SHP77 treated with DMSO at 0.1 percent for 48 hours (cell line): ENCODE measurements at regions not wholly inside any gene's neighbourhood (a gene's known extent, or its start where the extent isn't known, plus 50 kb on each side); places are given as distances from the start of the nearest gene placed in this dataset.
"Not testable (repeated sequence)": the region's sequence is repeated elsewhere in the genome, so short reads cannot be mapped to it uniquely, and the experiment has no call there.

Experiments used
- DNase-seq: peaks from one replicate; lab custom pipeline; 2025; lab: John Stamatoyannopoulos, UW

DNA sequence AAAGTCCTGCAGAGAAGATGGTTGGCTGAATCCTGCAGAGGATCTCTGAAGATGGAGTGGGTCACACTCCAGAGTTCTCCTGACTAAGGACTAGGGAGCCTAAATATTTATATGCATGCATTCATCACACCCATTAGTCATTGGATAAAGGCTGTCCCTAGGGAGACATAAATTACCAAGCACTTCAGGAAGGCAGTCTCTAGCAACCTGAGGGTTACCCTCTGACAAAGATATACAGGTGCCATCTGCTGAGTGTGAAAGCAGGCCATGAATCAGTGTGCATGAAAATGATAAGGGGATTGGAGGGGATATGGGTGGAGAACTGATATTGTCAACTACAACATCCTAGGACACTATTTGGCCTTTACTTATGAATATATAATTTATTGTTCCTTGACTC, 294.8 kb upstream of the DDX18 start:
- no peak for DNase-seq

DNA sequence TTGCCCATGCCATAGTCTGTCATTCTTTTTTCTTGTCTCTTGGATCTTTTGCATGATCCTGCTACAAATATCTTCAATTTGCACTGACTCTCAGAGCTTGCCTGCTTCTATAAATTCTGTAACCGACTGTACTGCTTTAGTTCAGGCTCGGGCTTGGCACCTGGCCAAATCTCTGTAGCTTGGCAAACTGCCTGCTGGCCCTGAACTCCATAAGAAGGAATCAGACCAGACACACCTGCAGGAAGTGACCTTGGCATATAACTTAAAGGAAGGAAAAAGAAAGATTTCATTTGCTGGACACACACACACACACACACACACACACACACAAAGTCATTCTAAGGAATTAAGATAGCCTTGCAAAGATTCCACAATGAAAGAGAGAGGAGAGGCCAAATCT, 291.2 kb upstream of the DDX18 start:
- DNase-seq: peak; percentile 70

DNA sequence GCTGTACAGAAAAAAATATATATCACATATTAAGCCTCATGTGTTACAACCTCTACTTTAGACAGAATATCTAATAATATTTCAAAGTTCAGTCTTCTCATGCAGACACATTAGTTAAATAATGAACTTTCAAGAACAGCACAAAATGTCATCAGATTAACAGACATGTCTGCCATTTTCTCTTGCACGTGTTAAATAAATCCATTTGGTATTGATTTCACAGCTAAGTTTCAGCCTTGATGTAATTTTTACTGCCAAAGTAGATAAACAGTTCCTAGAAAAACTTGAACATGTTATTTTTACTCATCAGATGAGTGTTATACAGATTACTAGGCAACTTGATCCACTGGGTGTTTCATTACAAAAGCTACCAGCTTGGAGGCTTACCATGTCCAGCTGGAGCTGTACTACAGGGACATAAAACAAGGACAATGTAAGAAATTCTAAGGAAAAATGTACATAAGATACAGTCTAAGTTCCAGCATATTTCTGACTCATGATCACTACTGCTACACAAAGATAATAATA, 290.7 kb upstream of the DDX18 start:
- no peak for DNase-seq

DNA sequence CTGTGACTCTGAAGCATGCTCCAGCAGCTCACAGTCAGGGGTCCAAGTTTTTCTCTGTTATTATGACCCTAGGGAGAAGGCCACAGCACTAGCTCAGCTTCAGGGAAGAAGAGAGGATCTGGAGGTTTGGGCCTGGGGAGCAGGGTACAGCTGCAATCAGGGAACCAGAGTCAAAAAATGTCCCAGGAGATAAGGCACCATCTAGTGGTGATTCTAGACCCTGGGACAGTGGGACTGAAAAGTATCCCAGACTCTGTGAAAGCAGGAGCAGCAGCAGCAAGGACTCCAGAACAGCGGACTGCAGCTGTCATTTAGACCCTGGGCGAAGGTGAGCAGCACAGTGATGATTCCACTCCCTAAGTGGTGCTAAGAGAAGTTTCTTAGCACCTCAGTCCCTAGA, 278.4 kb upstream of the DDX18 start:
- no peak for DNase-seq

DNA sequence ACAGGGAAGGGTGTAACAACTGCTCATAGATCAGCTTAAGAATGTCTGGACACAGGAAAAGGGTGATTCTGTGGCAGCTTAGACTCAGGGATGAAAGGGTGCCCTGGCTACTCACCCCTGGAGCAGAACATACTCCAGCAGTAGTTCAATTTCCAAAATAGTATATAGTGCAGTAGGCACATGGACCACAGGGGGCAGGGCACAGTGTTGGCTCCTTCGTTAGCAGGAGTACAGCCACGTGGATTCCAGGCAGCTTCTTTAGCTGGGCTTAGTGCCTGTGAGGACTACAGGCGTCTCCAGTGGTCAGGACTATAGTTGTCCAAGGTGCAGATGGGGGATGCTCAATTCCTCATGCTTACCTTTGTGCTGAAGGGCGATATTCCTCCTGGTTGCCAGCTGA, 277.5 kb upstream of the DDX18 start:
- no peak for DNase-seq

DNA sequence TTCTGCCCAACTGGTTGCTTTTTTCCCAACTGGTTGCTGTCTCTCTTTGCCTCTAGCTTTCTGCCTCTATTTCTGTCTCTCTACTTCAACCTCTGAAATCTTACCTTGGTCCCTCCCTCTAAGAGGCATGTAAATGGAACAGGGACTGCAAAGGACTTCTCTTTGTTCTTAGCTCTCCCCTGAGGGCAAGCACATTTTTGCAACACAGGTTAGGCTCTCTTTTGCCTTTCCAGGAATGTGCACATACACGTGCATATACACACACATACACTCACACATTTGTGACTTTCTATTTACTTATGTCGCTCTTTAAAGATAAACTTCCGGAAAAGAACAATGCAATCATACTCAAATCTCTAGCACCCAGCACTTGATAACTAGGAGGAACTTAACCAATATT, 262.6 kb upstream of the DDX18 start:
- DNase-seq: no peak

DNA sequence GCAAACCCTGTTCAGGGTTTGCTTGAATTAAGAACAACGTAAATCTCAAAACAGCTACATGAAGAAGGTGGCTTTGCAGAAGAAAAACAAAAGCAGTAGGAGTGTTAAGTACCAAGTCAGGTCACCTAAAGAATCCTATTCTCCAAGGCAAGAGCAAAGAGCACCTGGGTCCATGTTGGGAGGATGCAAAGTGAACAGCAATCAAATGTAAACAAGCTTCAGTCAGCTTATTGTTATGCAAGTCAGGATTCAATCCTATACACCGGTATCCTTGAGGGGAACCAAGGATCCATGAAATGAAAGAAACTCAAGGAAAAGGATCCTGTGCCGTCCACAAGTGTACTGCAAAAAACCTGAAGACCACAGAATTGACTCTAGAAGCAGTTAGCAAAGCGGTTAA, 261.0 kb upstream of the DDX18 start:
- no peak for DNase-seq

DNA sequence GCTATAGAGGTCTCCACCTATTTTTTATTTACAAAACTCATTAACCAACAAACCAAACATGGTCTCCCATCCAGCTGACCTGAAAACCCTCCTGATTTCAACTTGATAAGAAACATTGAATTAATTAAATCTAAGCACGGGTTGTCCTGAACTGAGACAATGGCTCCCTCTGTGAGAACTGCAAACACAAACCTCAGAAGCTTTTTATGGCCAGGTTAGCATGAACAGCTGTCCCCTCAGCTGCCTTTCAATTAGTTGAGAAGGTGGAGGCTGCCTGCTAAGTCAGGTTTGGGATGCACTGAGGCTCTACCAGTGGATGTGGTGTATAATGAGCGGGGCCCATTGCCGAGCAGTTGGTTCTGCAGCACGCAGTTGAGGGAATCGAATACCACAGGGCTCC, 258.5 kb upstream of the DDX18 start:
- peak; percentile 69 for DNase-seq

DNA sequence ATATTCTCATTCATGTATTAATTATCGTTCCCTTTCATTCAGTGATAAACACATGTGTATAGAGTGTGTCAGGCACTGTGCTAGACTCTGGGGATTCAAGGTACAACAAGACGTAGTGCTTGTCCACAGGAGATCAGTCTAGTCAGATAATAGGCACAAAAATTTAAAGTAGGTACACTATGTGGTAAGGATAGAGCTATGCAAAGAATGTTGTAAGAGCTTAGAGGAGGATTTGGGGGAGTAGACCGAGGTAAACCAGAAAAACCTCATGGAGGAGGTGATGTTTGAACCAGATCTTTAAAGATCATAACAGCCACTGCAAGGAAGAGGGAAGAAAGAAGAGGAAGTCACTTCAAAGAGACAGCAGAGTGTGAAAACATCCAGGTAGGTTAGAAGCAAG, 256.9 kb upstream of the DDX18 start:
- DNase-seq: no peak

DNA sequence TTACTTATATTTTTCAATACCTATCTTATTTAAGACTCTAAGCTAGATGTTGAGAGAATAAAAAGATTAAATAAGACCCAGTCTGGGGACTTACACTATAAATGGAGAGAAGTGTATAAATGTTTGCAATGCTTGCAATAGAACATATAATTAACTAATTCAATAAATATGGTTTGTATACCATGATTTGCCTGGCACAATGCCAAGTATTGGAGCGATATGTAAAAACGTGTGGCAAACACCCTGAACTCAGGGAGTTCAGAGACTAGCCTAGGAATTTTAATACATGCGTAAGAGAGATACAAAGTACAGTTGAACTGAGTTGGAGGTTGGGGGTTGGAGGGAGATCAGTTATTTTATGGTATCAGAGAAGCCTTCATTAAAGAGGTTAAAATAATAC, 251.8 kb upstream of the DDX18 start:
- no peak for DNase-seq

DNA sequence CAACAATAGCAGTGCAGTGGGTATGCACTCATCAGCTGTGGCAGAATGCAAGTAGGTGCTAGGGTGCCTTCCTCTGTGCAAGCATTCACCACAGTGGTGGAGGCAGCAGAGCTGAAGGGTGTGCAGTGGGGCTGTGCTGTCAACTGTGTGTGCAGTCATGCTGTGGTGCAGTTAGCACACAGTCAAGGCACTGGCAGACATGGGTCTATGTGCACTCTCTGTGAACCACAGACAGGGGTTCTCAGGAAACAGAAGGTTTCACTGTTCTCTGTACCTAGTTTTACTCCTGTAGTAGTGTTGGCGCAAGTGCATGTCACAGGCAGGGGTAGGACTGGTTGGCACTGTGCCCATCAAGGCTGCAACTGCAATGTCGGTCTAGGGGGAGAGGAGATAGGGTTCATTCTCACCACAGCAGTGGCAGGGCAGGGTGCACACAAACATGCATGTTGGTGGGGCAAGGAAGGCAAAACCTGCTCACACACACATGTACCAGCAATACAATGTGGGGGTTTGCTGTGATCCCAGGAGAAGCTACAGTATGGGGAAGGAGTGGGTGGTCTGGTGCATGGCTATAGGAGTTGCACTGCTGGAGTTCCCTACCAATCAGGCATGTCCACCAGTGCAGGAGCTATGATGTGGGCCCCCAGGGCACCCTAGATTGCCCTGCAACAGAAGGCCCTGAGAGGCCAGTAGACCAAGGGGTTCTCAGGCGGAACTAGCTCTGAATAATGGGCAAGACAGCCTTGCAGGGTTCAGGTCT, 242.7 kb upstream of the DDX18 start:
- DNase-seq: no peak

DNA sequence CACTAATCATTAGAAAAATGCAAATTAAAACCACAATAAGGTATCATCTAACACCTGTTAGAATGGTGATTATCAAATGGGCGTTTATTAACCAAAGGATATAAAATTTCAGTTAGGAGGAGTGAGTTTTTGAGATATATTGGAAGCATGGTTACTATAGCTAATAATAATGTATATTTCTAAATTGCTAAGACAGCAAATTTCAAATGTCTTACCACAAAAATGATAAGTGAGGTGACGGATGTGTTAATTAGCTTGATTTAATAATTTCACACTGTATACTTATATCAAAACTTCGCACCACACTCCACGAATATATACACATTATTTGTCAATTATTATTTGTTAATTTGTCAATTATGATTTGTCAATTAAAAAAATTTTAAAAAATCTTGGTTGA, 227.2 kb upstream of the DDX18 start:
- no peak for DNase-seq

DNA sequence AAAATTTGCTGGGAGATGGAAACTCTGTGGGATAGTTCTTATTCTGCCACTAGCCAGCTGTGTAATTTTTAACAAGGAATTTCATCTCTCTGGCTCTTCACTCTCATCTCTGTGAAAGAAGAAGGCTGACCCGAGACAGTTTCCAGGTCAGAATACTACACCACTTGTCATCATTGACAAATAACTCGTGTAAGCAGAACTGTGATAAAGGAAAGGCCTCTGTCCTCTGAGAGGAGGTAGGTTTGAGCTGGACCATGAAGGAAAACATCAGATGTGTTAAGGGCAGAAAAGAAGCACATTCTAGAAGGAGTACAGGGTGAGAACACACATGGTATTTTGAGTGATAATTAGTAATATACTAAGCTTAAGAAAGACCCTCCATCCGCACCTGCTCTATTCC, 211.4 kb upstream of the DDX18 start:
- no peak for DNase-seq

DNA sequence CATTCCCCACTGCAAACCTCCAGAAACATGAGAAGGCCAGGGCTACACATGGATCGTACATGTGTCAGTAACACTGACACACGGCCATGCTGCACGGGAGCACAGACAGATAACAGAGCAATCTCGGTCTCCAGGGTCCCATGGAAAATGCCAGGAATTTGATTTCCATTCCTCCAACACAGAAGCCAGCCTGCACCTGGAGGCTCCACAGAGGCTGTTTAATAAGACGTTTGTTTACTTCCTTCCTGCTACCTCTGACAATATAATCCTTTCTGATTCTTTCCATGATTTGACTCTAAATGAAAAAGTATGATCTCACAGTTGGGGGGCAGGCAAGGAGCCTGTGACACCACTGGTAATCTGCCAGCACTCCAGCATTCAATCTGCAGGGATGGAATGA, 210.9 kb upstream of the DDX18 start:
- no peak for DNase-seq

DNA sequence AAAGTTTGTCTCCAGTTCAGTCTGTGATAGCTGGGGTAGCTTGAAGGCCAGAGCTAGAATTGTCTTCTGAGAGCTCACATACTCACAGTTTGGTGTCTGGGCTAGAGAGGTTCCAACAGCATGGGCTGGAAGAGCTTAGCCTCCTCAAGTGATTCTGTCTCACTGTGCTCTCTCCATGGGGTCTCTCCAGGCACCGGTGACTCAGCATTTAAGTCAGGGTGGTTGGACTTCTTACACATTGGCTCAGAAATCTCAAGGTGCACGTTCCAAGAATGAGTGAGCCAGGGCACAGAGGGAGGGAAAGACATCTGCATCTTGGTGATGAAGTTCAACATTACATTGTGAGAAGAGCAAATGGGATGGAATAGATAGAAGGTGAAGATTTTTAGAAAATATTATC, 207.3 kb upstream of the DDX18 start:
- no peak for DNase-seq

DNA sequence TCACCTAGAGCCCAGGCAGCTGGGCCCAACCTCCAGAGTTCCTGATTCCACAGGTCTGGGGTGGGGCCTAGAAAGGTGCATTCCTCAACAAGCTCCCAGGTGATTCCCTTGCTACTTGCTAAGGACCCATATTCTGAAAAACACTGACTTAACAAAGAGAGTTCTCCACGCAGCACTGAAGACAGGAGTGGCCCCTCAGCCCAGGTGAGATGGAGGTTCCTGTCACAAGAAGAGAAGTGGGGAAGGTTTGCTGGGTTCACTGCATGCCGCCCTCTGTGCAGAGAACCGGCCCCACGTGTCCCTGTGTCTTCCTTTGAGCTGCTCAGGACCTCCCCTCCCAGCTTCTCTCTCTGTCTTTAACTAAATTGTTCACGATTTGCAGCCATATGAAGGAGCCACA, 201.4 kb upstream of the DDX18 start:
- no peak for DNase-seq

DNA sequence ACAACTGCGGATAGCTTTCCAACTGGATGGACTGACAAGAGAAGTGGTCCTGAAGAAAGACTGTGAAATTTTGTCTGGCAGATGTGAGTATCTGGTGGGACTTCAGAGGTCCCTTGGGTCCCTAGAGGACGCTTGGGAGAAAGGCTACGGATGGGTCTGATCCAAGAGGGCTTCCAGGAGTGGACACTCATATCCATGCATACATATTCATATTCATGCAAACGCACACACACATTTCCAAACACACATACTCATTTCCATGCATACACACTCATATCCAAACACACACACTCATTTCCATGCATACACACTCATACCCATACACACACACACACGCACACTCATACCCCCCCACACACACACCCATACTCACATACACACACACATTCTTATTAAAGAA, 200.2 kb upstream of the DDX18 start:
- DNase-seq: no peak

DNA sequence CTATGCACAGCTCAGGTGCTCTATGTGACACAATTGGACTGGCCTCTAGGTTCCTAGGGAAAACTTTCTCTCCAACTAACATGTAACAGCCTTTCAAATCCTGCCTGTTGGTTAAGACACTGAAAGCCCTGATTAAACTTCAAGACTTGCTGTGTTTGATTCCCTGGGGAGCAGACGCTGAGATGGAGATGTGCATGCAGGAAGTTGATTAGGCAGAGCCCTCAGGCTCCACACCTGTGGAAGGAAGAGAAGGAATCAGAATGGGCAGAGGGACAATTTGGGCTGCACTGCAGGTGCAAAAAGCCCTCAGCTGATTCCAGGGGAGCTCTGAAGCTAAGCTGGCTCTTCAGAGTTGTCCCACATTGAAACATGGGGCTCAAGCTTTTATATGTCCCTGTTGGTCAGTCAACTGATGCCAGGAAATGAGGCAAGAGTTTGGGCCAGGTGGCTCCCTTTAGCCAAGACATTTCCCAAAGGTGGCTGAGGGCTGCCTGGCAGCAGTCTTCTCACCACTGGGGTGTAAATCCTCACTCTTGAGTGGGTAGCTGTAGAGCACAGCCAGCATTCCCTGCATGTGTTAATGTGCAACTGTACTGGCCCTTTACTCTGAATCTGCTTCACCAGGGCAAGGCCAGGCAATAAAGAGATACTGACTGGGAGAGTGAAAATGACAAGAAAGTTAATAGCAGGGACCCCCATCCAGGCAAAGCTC, 199.5 kb upstream of the DDX18 start:
- DNase-seq: no peak

DNA sequence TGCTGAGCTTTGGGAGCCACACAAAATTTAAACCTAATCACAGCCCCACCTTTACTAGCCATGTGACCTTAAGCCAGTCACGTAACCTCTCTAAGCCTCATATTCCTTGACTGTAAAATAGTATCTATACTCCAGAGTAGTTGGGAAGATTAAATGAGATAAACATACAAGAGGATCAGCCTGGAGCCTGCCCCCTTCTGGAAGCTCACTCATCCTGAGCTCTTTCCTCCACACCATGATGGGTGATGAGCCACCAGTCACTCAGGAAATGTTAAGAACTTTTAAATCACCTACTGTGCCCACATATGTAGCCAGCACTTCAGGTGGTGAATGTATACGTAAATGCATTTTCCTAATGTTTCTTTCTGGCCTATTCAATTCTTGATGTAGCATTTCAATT, 195.9 kb upstream of the DDX18 start:
- no peak for DNase-seq

DNA sequence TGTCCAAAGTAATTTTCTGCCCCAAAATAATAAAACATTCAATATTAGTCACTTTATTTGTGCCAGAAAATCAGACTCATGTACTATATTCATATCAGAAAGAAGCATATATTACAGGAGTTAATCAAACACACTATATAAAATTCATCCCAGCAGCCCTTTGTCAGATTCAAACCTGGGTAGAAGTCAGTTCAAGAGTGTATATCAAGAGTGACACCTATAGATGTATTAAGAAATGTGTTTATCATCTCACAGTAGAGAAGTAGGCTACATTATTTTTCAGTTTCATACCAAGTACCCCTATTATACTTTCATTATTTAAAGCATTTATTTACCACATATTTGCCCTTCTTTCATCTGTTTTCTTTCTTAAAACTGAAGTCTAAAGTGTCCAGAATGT, 193.2 kb upstream of the DDX18 start:
- no peak for DNase-seq

DNA sequence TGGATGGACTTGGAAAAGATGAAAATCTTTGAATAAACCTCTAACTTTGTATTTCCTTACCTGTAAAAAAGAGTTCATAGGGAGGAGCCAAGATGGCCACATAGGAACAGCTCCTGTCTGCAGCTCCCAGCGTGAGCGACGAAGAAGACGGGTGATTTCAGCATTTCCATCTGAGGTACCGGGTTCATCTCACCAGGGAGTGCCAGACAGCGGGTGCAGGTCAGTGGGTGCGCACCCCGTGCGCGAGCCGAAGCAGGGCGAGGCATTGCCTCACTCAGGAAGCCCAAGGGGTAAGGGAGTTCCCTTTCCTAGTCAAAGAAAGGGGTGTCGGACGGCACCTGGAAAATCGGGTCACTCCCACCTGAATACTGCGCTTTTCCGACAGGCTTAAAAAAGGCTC, 191.3 kb upstream of the DDX18 start:
- DNase-seq: not testable (repeated sequence)

DNA sequence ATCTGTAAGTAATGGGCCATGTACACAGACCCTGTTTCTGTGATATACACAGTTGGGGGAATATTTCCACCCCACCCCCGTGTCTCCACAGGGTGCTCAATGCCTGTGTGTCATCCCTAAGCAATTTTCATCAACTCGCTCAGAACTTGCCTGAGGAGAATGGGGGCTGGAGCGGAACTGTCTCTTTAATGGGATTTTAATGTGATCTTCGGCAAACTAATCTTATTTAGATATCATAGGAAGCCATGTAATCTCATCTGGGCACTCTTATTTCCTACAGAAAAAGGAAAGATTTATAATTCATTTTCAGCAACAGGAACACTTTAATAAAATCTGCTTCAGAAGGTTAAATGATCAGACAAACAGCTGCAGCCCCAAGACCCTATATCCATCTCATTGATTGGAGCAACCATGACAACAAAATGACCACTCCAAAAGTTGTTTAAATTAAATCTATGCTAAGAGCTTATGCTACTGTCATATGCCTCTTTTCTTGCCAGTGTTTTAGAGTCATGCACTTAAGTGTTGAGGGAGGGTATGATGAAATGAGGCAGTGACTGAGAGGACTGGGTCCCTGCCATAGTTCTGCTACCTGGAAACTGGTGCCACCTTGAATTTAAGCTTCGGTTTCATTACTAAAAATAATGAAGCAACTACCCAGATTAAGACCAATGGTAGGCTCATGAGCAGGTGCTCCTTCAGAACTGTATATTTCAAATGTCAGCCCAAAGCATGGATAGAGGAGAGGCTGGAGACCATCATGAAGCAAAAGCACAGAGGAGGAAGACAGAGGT, 183.1 kb upstream of the DDX18 start:
- DNase-seq: no peak

DNA sequence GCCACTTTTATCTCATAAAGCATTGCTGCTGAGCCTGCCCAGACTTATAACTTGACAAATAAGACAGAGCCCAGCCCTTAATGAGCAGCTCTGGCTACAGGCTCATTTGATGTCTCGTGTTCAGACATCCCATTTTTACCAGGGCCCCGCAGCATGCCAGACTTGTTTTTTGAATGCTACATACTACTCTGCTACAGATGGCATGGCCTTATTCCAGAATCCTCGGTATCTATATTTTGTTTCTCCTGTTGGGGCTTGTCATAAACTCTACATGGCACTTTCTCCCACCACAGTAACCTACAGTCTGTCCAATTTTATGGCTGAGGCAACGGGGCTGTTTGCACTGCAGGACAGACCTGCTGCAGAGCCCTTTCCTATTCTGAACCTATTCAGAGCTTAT, 179.0 kb upstream of the DDX18 start:
- DNase-seq: no peak
